ENCODE measurements at regions not wholly inside any gene's neighbourhood (a gene's known extent, or its start where the extent isn't known, plus 50 kb on each side); places are given as distances from the start of the nearest gene placed in this dataset.
A peak's percentile ranks its signal among the peaks of the same experiment; 100 is the strongest.

DNA sequence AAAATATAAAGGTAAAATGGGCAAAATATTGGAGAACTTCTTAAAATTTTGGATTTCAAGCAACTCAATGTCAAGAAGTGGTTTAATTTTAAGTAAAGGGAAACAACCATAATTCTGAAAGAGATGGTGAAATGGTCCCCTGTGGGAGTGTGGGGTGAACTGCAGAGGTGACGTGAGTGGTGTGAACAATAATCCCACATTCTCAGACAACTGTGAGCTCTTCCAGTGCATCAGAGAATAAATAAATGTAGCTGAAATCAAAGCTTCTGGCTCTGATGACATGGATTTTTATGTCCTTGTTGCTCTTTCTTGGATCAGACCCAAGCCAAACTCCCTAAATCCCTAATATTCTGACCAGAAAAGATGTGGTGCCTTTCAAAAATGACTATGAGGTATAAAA is 672.7 kb downstream of the ZEB2 start:
- no peak for DNase-seq (ENCODE audit: low read depth)
- Histone ChIP-seq H3K36me3 (ENCODE audit: control insufficient read depth, insufficient read depth, low read length) (no peaks in the 10 kb centered on the region), H3K4me3 (ENCODE audit: low read depth, low read length) (no peak overlapping the region), H3K27me3 (ENCODE audit: control insufficient read depth, insufficient read depth, low read length) (no peaks in the 10 kb centered on the region)
- TF ChIP-seq, protein P1, sequence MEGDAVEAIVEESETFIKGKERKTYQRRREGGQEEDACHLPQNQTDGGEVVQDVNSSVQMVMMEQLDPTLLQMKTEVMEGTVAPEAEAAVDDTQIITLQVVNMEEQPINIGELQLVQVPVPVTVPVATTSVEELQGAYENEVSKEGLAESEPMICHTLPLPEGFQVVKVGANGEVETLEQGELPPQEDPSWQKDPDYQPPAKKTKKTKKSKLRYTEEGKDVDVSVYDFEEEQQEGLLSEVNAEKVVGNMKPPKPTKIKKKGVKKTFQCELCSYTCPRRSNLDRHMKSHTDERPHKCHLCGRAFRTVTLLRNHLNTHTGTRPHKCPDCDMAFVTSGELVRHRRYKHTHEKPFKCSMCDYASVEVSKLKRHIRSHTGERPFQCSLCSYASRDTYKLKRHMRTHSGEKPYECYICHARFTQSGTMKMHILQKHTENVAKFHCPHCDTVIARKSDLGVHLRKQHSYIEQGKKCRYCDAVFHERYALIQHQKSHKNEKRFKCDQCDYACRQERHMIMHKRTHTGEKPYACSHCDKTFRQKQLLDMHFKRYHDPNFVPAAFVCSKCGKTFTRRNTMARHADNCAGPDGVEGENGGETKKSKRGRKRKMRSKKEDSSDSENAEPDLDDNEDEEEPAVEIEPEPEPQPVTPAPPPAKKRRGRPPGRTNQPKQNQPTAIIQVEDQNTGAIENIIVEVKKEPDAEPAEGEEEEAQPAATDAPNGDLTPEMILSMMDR (IDR thresholded peaks at IDR 0.05; ENCODE audit: insufficient read depth, low read length, poor library complexity, severe bottlenecking): no peak

DNA sequence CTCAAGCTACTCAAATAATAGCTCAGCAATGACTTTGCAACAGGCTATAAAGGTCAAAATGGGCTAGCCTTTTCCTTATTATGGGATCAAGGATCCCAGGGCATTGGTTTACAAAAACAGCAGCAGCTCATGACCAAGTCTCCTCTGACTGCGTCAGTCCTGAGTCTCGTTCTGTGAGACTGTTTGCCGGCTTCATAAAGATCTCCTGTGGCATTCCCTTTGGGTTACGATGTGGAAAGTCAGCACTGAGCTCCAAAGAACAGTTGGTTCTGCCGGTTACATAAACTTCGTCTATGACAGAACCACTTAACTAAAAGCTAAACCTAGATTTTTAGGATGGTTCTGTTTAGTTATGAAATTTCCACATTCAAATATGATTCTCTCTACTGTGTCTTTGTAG is 674.9 kb downstream of the ZEB2 start:
- TF ChIP-seq, protein P1 (IDR thresholded peaks at IDR 0.05; ENCODE audit: insufficient read depth, low read length, poor library complexity, severe bottlenecking): no peak
- H3K27me3 ChIP-seq (ENCODE audit: control insufficient read depth, insufficient read depth, low read length): no peaks in the 10 kb centered on the region
- DNase-seq (ENCODE audit: low read depth): no peak
- H3K36me3 ChIP-seq (ENCODE audit: control insufficient read depth, insufficient read depth, low read length): no peaks in the 10 kb centered on the region
- H3K4me3 ChIP-seq (ENCODE audit: low read depth, low read length): no peak overlapping the region

DNA sequence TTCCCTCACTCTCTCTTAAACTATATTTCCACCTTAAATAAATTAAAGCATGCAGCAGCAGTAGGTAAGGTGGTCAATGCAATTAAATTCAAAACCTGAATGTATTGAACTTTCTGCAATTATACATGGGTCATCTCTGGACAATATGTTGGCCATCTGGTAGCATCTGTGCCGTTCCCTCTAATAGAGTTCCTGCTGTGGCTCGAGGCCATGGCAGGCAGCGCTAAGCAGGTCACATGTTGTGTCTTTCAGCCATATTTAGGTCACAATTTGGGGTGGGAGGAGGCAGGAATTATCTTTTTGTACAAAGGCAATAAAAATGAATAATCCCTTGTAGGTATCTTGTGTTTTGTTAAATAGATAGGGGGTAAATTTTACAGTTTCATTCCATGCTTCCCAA is 676.2 kb downstream of the ZEB2 start:
- TF ChIP-seq, protein P1 (IDR thresholded peaks at IDR 0.05; ENCODE audit: insufficient read depth, low read length, poor library complexity, severe bottlenecking): no peak
- no peak overlapping the region for H3K4me3 ChIP-seq (ENCODE audit: low read depth, low read length)
- DNase-seq (ENCODE audit: low read depth): no peak
- no peaks in the 10 kb centered on the region for H3K36me3 ChIP-seq (ENCODE audit: control insufficient read depth, insufficient read depth, low read length)
- no peaks in the 10 kb centered on the region for H3K27me3 ChIP-seq (ENCODE audit: control insufficient read depth, insufficient read depth, low read length)

DNA sequence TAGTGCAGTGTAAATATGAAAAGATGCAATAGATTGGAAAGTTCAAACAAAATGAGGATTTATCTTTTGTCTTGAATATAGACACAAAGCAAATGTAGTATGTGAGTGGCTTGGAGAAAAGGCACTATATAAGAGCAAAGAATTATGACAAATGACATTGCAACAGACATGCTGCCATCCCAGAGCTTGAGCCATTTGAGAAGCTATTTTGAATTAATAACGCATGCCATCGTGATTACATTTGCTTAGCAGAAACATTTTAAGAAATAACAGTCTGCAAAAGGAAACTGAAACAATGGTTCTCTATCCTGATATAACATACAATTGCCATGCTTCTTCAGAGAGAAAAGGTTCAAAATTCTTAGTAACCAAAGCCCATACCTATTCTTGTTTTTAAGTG is 677.1 kb downstream of the ZEB2 start:
- TF ChIP-seq, protein P1 (IDR thresholded peaks at IDR 0.05; ENCODE audit: insufficient read depth, low read length, poor library complexity, severe bottlenecking): no peak

DNA sequence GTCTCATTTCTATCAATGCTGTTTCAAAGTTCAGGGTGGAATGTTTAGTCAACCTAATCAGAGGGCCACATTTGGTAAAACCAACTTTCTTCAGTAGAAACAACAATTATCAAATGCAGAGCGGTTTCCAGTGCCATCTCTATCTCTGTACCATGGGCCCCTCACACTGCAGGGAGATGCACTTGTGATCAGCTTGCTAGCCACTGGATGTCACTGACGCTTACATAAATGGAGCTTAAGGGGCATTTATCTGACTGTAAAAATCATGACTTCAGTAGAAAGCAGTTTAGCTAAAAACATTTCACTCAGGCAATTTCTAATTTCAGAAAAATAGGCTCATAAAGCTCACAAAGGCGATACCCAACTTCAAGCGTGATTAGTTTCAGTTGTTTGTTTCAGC is 678.0 kb downstream of the ZEB2 start:
- DNase-seq (ENCODE audit: low read depth): no peak
- Histone ChIP-seq H3K36me3 (ENCODE audit: control insufficient read depth, insufficient read depth, low read length) (no peaks in the 10 kb centered on the region), H3K4me3 (ENCODE audit: low read depth, low read length) (no peak overlapping the region), H3K27me3 (ENCODE audit: control insufficient read depth, insufficient read depth, low read length) (no peaks in the 10 kb centered on the region)
- TF ChIP-seq, protein P1 (IDR thresholded peaks at IDR 0.05; ENCODE audit: insufficient read depth, low read length, poor library complexity, severe bottlenecking): peak; percentile 13

More for the DNA sequence above, 677.1 kb downstream of the ZEB2 start:
- no peak for DNase-seq (ENCODE audit: low read depth)
- Histone ChIP-seq H3K36me3 (ENCODE audit: control insufficient read depth, insufficient read depth, low read length) (no peaks in the 10 kb centered on the region), H3K27me3 (ENCODE audit: control insufficient read depth, insufficient read depth, low read length) (no peaks in the 10 kb centered on the region), H3K4me3 (ENCODE audit: low read depth, low read length) (no peak overlapping the region)

DNA sequence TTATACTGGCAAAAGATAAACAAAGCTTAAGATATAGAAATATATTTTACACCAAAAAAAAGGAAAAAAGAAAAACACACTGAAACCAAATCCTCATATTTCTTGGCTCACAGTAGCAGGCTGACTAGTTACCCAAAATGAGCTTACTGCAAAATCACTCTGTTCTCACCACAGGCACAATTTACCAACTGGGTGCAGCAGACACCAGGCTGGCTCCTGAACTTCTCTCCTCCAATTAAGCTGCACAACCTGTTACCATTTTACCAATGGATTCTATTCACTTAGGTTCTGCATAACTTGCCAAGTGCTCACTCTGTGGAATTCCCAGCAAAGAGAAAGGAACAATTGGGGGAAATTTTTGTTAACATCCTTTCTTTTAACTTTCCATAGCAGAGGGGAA is 679.3 kb downstream of the ZEB2 start:
- H3K27me3 ChIP-seq (ENCODE audit: control insufficient read depth, insufficient read depth, low read length): no peaks in the 10 kb centered on the region
- no peak overlapping the region for H3K4me3 ChIP-seq (ENCODE audit: low read depth, low read length)
- TF ChIP-seq, protein P1 (IDR thresholded peaks at IDR 0.05; ENCODE audit: insufficient read depth, low read length, poor library complexity, severe bottlenecking): no peak
- H3K36me3 ChIP-seq (ENCODE audit: control insufficient read depth, insufficient read depth, low read length): no peaks in the 10 kb centered on the region
- DNase-seq (ENCODE audit: low read depth): no peak
